GM06990 (cell line): ENCODE measurements at regions not wholly inside any gene's neighbourhood (a gene's known extent, or its start where the extent isn't known, plus 50 kb on each side); places are given as distances from the start of the nearest gene placed in this dataset.

Source experiments
- DNase-seq: peaks from one replicate; pipeline ENCODE4 v3.0.0-alpha.2; 2011; ENCODE audit not compliant: insufficient read length; ENCODE audit errors: extremely low read depth
- H3K27me3 ChIP-seq: replicated peaks from 2 replicates; pipeline ENCODE4 v1.6.0; 2011; ENCODE audit warnings: low read length; ENCODE audit not compliant: control insufficient read depth, insufficient read depth
- H3K36me3 ChIP-seq: 2 replicates; pipeline ENCODE4 v1.5.1; 2011; ENCODE audit warnings: low read length; ENCODE audit not compliant: control insufficient read depth, insufficient read depth
- H3K4me3 ChIP-seq: replicated peaks from 2 replicates; pipeline ENCODE4 v1.5.1; 2011; ENCODE audit warnings: low read depth, mild to moderate bottlenecking, control low read depth, low read length
- CTCF ChIP-seq: IDR thresholded peaks from 2 replicates; pipeline ENCODE4 v1.5.1; 2011; ENCODE audit warnings: low read length, control low read depth, mild to moderate bottlenecking, inconsistent platforms; ENCODE audit not compliant: insufficient read depth, poor library complexity, severe bottlenecking

- Histone ChIP-seq H3K27me3 (no peaks in the 10 kb centered on the region), H3K36me3 (no peaks in the 10 kb centered on the region), H3K4me3 (no peak overlapping the region)
- no peak for TF ChIP-seq CTCF
- DNase-seq: no peak
These were observed 118.9 kb upstream of the NRP1 start for GRCh38 chr10:33453081-33454025.

DNA sequence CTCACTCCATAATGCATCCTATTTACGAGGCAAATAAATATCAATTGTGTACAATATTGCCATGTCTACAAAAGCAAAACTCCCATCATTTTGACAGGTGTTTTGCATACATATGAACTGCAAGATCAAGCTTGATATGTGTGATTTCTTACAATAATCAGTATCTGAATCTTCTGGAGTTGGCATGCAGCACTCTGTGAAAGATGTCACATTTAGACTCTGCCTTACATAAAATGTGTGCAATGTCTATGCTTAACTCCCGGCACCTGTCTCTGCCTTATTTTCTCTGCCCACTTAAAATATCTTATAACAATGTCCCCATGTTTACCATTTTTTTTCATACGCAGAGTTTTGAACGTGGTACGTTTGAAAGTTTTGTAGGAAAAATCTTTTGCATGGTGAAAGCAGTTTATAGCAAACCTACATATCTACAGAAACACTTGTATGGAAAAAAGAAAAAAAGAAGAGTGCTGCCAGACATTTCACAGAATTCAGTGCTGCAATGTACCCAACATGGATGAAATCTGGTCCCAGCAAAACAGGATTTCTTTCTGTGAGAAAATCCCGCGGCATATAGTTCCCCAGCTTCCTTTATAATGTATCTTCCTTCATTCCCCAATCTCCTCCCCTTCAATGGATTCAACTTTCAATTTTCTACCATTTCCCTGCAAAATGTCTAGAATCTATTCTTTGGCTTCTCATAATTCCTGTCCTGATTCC is 114.1 kb upstream of the NRP1 start:
- H3K4me3 ChIP-seq: no peak overlapping the region
- H3K36me3 ChIP-seq: no peaks in the 10 kb centered on the region
- no peak for DNase-seq
- no peak for TF ChIP-seq CTCF
- H3K27me3 ChIP-seq: no peaks in the 10 kb centered on the region

DNA sequence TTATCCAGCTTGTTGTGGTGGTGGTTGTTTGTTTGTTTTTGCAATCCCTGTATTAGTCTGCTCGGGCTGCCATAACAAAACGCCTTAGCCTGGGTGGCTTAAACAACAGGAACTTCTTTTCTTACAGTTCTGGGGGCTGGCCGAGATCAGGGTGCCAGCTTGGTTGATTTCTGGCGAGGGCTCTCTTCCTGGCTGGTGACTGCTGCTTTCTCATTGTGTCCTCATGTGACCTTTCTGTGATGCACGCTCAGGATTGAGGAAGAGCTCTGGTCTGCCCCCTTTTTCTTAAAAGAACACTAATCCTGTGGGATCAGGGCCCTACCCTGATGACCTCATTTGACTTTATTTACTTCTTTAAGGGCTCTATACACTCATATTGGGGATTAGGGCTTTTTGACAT is 107.1 kb upstream of the NRP1 start:
- Histone ChIP-seq H3K27me3 (no peaks in the 10 kb centered on the region), H3K36me3 (no peaks in the 10 kb centered on the region), H3K4me3 (no peak overlapping the region)
- TF ChIP-seq CTCF: no peak
- no peak for DNase-seq

DNA sequence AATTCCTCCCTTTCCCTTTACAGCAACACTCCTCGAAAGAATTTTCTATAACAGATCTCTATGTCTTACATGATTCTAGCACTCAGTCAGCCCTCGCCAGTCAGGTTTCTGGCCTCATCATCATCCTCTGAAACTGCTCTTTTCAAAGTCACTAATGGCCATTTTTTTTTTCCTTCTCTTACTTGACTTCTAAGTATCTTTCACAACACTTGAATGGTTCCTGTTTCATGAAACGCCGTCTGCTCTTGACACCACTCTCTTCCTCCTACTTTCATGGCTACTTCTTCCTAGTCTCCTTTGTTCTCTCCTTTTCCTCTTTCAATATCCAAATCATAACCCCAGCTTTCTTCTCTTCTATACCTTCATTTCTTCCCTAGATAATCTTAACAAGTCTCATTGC is 100.5 kb upstream of the NRP1 start:
- no peak for DNase-seq
- Histone ChIP-seq H3K4me3 (no peak overlapping the region), H3K27me3 (no peaks in the 10 kb centered on the region; the same call in 1 of the 2 replicates), H3K36me3 (no peaks in the 10 kb centered on the region)
- no peak for TF ChIP-seq CTCF

GRCh38 chr10:33428682-33429081 is 94.2 kb upstream of the NRP1 start:
- Histone ChIP-seq H3K36me3 (no peaks in the 10 kb centered on the region), H3K27me3 (no peaks in the 10 kb centered on the region; the same call in 1 of the 2 replicates), H3K4me3 (no peak overlapping the region)
- DNase-seq: no peak
- no peak for TF ChIP-seq CTCF
